ENCODE measurements at regions not wholly inside any gene's neighbourhood (a gene's known extent, or its start where the extent isn't known, plus 50 kb on each side); places are given as distances from the start of the nearest gene placed in this dataset.

DNA sequence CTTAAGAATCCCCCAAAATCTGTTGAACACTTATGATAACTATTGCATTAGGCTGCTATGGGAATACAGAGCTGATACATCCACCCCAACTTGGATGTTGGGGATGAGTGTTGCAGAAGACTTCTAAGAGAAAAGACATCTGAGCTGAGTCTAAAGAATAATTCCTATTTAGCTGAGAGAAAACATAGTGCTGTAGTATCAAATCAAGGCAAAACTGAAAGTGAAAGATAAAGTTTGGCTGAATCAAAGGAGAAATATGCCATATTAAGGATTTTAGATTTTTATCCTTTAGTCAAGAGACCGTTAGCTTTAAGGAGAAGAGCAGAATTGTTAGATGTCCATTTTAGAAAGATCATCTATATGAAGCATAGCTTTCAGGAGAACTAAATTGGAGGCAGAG lies 726.9 kb upstream of the PTBP2 start:
- POLR2A ChIA-PET, result no interaction called here
- H3K27ac Mint-ChIP-seq, result no peak overlapping the region
- no peak overlapping the region for H3K27ac ChIP-seq (ENCODE audit: low read depth in 1 of 2, low read length in 2 of 2)
- ATAC-seq (ENCODE audit: poor library complexity) (no peak), DNase-seq (no peak)
- H3K36me3 ChIP-seq (ENCODE audit: insufficient read depth, low read length), result no peaks in the 10 kb centered on the region
- TF ChIP-seq, protein P1, sequence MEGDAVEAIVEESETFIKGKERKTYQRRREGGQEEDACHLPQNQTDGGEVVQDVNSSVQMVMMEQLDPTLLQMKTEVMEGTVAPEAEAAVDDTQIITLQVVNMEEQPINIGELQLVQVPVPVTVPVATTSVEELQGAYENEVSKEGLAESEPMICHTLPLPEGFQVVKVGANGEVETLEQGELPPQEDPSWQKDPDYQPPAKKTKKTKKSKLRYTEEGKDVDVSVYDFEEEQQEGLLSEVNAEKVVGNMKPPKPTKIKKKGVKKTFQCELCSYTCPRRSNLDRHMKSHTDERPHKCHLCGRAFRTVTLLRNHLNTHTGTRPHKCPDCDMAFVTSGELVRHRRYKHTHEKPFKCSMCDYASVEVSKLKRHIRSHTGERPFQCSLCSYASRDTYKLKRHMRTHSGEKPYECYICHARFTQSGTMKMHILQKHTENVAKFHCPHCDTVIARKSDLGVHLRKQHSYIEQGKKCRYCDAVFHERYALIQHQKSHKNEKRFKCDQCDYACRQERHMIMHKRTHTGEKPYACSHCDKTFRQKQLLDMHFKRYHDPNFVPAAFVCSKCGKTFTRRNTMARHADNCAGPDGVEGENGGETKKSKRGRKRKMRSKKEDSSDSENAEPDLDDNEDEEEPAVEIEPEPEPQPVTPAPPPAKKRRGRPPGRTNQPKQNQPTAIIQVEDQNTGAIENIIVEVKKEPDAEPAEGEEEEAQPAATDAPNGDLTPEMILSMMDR (IDR thresholded peaks at IDR 0.05), result no peak
- intact Hi-C loops (cut with DNase I, micrococcal nuclease), result no loop called here
- peaks cover 2% of the 10 kb centered on the region for H3K9me3 Mint-ChIP-seq
- no peaks in the 10 kb centered on the region for H3K27me3 ChIP-seq (ENCODE audit: control insufficient read depth in 1 of 2, insufficient read depth in 2 of 2, low read length in 2 of 2)
- H3K27me3 Mint-ChIP-seq, result no peaks in the 10 kb centered on the region
- H3K4me1 ChIP-seq (ENCODE audit: insufficient read depth, low read length), result no peaks in the 10 kb centered on the region
- H3K4me3 ChIP-seq (ENCODE audit: low read length), result no peak overlapping the region
- H3K9me3 ChIP-seq (ENCODE audit: control insufficient read depth in 1 of 2, insufficient read depth in 1 of 2, low read length in 2 of 2), result no peaks in the 10 kb centered on the region
- no peaks in the 10 kb centered on the region for H3K4me1 Mint-ChIP-seq (ENCODE audit: low read depth)
- H3K36me3 Mint-ChIP-seq (ENCODE audit: low read depth), result no peaks in the 10 kb centered on the region
- no peak overlapping the region for H3K4me3 Mint-ChIP-seq
- CTCF ChIA-PET, result no interaction called here

DNA sequence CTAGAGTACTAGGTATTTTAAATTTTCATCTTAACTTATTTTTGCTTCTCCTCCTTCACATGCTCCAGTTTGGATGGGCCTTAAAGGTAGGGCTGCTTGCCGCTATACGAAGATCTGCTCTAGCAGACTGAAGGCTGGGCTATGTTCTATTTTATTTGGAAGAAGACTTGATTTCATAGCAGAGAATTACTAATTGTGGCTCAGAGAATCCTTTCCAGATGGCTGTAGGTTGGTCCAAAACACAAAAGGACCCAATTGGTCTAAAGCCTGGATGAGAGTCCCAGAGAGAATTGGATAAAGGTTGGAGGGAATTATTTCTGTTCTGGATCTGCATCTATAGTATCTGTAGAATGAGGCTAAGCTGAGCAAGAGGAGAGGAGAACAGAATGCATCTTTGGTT lies 719.4 kb upstream of the PTBP2 start:
- H3K4me1 ChIP-seq (ENCODE audit: insufficient read depth, low read length), result no peaks in the 10 kb centered on the region
- no peak overlapping the region for H3K27ac Mint-ChIP-seq
- TF ChIP-seq, protein P1 (IDR thresholded peaks at IDR 0.05), result no peak
- no peaks in the 10 kb centered on the region for H3K9me3 ChIP-seq (ENCODE audit: control insufficient read depth in 1 of 2, insufficient read depth in 1 of 2, low read length in 2 of 2)
- CTCF ChIA-PET, result no interaction called here
- intact Hi-C loops (cut with DNase I, micrococcal nuclease), result no loop called here
- H3K4me1 Mint-ChIP-seq (ENCODE audit: low read depth), result no peaks in the 10 kb centered on the region
- H3K4me3 Mint-ChIP-seq, result no peak overlapping the region
- H3K36me3 ChIP-seq (ENCODE audit: insufficient read depth, low read length), result no peaks in the 10 kb centered on the region
- peaks cover 8% of the 10 kb centered on the region for H3K9me3 Mint-ChIP-seq
- POLR2A ChIA-PET, result no interaction called here
- no peak overlapping the region for H3K4me3 ChIP-seq (ENCODE audit: low read length)
- ATAC-seq (ENCODE audit: poor library complexity) (no peak), DNase-seq (no peak)
- no peaks in the 10 kb centered on the region for H3K27me3 Mint-ChIP-seq
- no peaks in the 10 kb centered on the region for H3K27me3 ChIP-seq (ENCODE audit: control insufficient read depth in 1 of 2, insufficient read depth in 2 of 2, low read length in 2 of 2)
- no peaks in the 10 kb centered on the region for H3K36me3 Mint-ChIP-seq (ENCODE audit: low read depth)
- no peak overlapping the region for H3K27ac ChIP-seq (ENCODE audit: low read depth in 1 of 2, low read length in 2 of 2)

DNA sequence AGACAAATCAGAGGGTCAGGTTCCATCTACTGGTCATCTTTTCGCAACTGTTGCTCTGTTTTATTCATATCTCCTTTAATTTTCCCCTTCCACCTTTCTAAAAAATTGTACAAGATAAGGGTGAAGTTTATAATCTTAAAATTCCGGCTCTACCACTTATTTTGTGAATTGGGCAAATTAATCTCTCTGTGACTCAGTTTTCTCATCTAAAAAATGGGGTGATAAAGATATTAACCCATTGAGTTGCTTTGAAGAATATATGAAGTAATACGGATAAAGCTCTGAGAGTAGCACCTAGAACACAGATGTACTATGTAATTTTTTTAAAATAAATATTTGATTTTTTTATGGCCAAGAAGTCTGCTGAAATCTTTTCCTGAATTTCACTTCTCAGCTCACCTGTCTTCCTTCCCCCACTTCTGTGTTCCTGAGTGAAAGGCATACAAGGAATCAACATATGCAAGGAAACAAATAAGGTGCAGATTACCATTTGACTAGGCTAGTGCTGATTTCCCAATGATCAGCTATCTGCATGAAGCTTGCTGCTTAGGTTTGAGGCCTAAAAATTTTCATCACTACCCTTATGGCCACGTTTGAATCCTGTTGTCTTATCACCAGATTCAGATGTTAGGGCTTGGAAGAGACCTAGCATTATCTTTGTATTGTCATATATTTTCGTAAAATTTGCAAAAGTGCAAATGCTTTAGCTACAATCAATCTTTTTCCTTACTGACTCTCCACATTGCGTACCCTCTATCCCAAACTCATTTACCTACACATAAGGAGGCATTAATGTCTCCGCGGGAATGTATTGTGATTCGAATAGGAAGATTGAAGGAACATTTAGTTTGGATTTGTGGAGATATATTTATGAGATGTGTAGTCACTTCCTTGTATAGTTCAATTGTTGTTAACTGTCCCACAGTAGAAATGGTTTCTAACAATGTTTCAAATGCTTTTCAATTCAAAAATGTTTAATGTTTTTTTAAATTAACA lies 718.3 kb upstream of the PTBP2 start:
- Mint-ChIP-seq H3K27me3 (no peaks in the 10 kb centered on the region), H3K9me3 (peaks cover 8% of the 10 kb centered on the region)
- H3K9me3 ChIP-seq (ENCODE audit: control insufficient read depth in 1 of 2, insufficient read depth in 1 of 2, low read length in 2 of 2), result no peaks in the 10 kb centered on the region

More for the DNA sequence above, 718.3 kb upstream of the PTBP2 start:
- Histone ChIP-seq H3K4me1 (ENCODE audit: insufficient read depth, low read length) (no peaks in the 10 kb centered on the region), H3K36me3 (ENCODE audit: insufficient read depth, low read length) (no peaks in the 10 kb centered on the region), H3K4me3 (ENCODE audit: low read length) (no peak overlapping the region), H3K27me3 (ENCODE audit: control insufficient read depth in 1 of 2, insufficient read depth in 2 of 2, low read length in 2 of 2) (no peaks in the 10 kb centered on the region), H3K27ac (ENCODE audit: low read depth in 1 of 2, low read length in 2 of 2) (no peak overlapping the region)
- Mint-ChIP-seq H3K27ac (no peak overlapping the region), H3K36me3 (ENCODE audit: low read depth) (no peaks in the 10 kb centered on the region), H3K4me1 (ENCODE audit: low read depth) (no peaks in the 10 kb centered on the region), H3K4me3 (no peak overlapping the region)
- no peak for DNase-seq
- POLR2A ChIA-PET, result no interaction called here
- TF ChIP-seq, protein P1 (IDR thresholded peaks at IDR 0.05), result no peak
- no peak for ATAC-seq (ENCODE audit: poor library complexity)
- CTCF ChIA-PET, result no interaction called here
- intact Hi-C loops (cut with DNase I, micrococcal nuclease), result no loop called here
